ENCODE measurements at regions not wholly inside any gene's neighbourhood (a gene's known extent, or its start where the extent isn't known, plus 50 kb on each side); places are given as distances from the start of the nearest gene placed in this dataset.

DNA sequence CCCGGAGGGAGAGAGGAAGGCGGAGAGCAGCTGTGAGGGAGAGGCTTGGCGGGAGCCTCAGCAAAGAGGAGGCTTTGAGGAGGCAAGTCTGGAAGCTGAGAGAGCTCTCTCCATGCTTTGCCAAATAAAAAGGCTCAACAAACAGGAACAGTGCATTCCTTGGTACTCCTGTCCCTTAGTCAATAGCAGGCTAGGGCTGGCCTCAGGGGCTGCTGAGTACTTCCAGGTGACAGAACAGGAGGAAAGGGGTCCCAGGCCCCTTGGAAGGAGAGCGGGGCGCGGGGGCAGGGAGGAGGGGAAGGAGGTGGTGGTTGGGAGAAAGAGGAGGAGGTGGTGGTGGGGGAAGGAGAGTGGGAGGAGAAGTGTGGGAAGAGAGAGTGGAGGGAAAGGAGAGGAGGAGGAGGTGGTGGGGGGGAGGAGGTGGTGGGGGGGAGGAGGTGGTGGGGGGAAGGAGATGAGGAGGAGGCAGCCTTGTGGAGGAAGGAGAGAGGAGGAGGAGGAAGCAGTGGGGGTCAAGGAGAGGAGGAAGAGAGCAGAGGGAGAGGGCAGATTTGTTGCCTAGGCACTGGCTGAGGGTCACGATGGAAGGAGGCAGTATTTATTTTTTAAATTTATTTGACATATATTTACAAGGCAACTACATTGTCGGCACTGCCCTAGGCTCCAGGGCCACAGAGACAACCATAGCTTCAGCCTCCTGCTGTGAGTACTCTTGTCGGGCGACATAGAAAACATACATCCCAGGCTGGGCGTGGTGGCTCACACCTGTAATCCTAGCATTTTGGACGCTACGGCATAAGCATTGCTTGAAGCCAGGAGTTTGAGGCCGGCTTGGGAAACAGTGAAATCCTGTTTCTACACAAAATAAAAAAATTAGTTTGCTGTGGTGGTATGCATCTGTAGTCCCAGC is 74.2 kb upstream of the ZBED5 start:
- H3K79me2 ChIP-seq (ENCODE audit: low read depth): no peaks in the 10 kb centered on the region
- peak; percentile 17 for DNase-seq (ENCODE audit: low spot score)
- no peaks in the 10 kb centered on the region for H3K36me3 ChIP-seq
- TF ChIP-seq, protein P1, sequence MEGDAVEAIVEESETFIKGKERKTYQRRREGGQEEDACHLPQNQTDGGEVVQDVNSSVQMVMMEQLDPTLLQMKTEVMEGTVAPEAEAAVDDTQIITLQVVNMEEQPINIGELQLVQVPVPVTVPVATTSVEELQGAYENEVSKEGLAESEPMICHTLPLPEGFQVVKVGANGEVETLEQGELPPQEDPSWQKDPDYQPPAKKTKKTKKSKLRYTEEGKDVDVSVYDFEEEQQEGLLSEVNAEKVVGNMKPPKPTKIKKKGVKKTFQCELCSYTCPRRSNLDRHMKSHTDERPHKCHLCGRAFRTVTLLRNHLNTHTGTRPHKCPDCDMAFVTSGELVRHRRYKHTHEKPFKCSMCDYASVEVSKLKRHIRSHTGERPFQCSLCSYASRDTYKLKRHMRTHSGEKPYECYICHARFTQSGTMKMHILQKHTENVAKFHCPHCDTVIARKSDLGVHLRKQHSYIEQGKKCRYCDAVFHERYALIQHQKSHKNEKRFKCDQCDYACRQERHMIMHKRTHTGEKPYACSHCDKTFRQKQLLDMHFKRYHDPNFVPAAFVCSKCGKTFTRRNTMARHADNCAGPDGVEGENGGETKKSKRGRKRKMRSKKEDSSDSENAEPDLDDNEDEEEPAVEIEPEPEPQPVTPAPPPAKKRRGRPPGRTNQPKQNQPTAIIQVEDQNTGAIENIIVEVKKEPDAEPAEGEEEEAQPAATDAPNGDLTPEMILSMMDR (IDR thresholded peaks at IDR 0.05): no peak
- TF ChIP-seq EZH2 (IDR thresholded peaks at IDR 0.05) (no peak), EZH2phosphoT487 (IDR thresholded peaks at IDR 0.05) (no peak)
- Mint-ChIP-seq H3K27ac (peak overlapping the region; percentile 93), H3K4me1 (peaks cover 23% of the 10 kb centered on the region), H3K4me3 (peak overlapping the region; percentile 87), H3K9me3 (no peaks in the 10 kb centered on the region), H3K36me3 (no peaks in the 10 kb centered on the region), H3K27me3 (ENCODE audit: insufficient read depth, low read depth) (peaks cover 5% of the 10 kb centered on the region)
- H3K4me1 ChIP-seq: peaks cover 9% of the 10 kb centered on the region
- H4K20me1 ChIP-seq (ENCODE audit: low read depth): no peaks in the 10 kb centered on the region
- H3K27me3 ChIP-seq: peaks cover 29% of the 10 kb centered on the region
- peaks cover 23% of the 10 kb centered on the region for H3F3A ChIP-seq (ENCODE audit: low read depth)
- H3K9me3 ChIP-seq (ENCODE audit: low read depth): no peaks in the 10 kb centered on the region
- H3K9ac ChIP-seq: no peak overlapping the region
- peak overlapping the region; percentile 66 for H3K4me3 ChIP-seq
- peak overlapping the region; percentile 89 for H2AFZ ChIP-seq (replicated peaks)
- peak overlapping the region; percentile 91 for H3K4me2 ChIP-seq
- peak overlapping the region; percentile 50 for H3K27ac ChIP-seq

DNA sequence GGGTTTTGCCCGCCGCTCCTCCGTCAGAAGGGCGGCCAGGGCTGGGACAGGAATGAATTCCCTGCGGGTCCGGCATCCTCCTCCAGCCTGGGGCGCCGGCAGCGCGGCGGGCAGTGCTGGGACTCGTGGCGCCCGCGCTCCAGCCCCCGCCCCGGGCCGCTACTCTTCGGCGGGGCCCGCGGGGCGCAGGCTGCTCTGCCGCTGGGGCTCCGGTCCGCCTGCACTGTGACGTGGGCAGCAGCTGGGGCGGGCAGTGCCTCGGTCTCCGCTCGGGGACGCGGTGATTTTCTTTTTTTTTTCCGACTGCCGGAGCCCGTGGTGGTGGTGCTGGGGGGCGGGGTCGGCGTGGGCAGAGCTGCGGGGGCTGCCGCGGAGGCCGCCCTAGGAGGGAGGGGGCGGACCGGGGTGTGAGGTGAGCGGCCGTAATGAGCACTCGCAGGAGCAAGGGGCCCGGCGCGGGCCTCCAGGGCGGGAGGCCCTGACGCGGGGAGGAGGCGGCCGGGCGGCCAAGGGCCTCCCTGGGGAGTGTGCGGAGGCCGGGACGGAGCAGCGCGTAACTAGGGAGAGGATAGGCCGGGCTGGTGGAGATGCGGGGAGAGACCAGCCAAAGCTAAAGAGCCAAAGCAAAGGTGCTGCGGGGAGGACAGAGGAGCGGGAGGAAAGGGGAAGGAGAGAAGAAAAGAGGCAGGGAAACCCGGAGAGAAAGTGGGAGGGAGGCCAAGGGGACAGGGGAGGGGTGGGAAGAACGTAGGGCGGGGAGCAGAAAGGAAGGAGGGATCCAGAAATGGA is 73.3 kb upstream of the ZBED5 start:
- Histone ChIP-seq H3K4me1 (peaks cover 9% of the 10 kb centered on the region), H3K27me3 (peaks cover 29% of the 10 kb centered on the region), H4K20me1 (ENCODE audit: low read depth) (no peaks in the 10 kb centered on the region), H3K27ac (peak overlapping the region; percentile 50), H3K79me2 (ENCODE audit: low read depth) (no peaks in the 10 kb centered on the region), H3K4me3 (peak overlapping the region; percentile 66), H2AFZ (replicated peaks) (peak overlapping the region; percentile 89), H3K4me2 (peak overlapping the region; percentile 91), H3F3A (ENCODE audit: low read depth) (peaks cover 23% of the 10 kb centered on the region), H3K9me3 (ENCODE audit: low read depth) (no peaks in the 10 kb centered on the region), H3K9ac (no peak overlapping the region), H3K36me3 (no peaks in the 10 kb centered on the region)
- TF ChIP-seq, protein P1 (IDR thresholded peaks at IDR 0.05): no peak
- TF ChIP-seq EZH2 (IDR thresholded peaks at IDR 0.05): peak; percentile 60
- TF ChIP-seq EZH2phosphoT487 (IDR thresholded peaks at IDR 0.05): no peak
- Mint-ChIP-seq H3K27ac (peak overlapping the region; percentile 93), H3K9me3 (no peaks in the 10 kb centered on the region), H3K4me1 (peaks cover 23% of the 10 kb centered on the region), H3K4me3 (peak overlapping the region; percentile 88), H3K36me3 (no peaks in the 10 kb centered on the region), H3K27me3 (ENCODE audit: insufficient read depth, low read depth) (peaks cover 5% of the 10 kb centered on the region)
- DNase-seq (ENCODE audit: low spot score): peak; percentile 86

DNA sequence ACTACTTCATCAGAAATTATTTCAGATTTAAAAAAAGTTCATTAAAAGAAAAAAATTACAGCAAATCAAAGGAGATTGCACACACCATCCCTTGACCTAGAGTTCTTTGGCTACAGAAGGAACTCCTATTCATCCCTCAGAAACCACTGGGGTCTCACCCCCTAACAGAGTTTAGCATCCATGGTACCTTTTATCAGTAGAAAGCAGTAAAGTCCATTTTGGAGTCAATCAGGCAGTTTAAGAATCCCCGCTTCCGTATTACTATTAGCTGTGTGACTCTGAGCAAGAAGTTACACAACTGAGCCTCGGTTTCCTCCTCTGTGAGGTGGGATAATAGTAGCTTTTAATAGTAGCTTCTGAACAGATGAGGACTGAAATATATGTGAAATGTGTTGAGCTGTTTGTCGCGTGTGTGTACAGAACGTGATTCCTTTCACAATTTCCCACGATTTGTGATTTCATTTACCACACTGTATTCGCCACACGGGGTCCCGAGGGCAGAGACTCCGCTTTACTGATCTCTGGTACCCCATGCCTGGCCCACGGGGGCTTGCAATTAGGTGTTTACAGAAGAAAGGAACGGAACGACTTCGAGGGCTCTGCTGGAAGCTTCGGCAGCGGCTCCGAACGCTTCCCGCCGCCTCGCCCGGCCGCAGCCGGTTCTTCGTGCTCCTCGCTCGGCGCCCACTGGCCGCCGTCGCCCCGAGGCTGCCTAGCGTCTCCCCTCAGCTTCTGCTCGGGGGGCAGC is 72.5 kb upstream of the ZBED5 start:
- Histone ChIP-seq H2AFZ (replicated peaks) (peak overlapping the region; percentile 89), H3K9ac (no peak overlapping the region), H3K79me2 (ENCODE audit: low read depth) (no peaks in the 10 kb centered on the region), H4K20me1 (ENCODE audit: low read depth) (no peaks in the 10 kb centered on the region), H3K4me2 (peak overlapping the region; percentile 91), H3K36me3 (no peaks in the 10 kb centered on the region), H3K27me3 (peaks cover 29% of the 10 kb centered on the region), H3K27ac (no peak overlapping the region), H3K9me3 (ENCODE audit: low read depth) (no peaks in the 10 kb centered on the region), H3K4me3 (peak overlapping the region; percentile 66), H3F3A (ENCODE audit: low read depth) (peaks cover 23% of the 10 kb centered on the region), H3K4me1 (peaks cover 9% of the 10 kb centered on the region)
- Mint-ChIP-seq H3K27me3 (ENCODE audit: insufficient read depth, low read depth) (peaks cover 8% of the 10 kb centered on the region), H3K27ac (peak overlapping the region; percentile 95), H3K36me3 (no peaks in the 10 kb centered on the region), H3K4me1 (peaks cover 23% of the 10 kb centered on the region), H3K9me3 (no peaks in the 10 kb centered on the region), H3K4me3 (peak overlapping the region; percentile 88)
- no peak for DNase-seq (ENCODE audit: low spot score)
- TF ChIP-seq EZH2 (IDR thresholded peaks at IDR 0.05): no peak
- TF ChIP-seq EZH2phosphoT487 (IDR thresholded peaks at IDR 0.05): no peak
- TF ChIP-seq, protein P1 (IDR thresholded peaks at IDR 0.05): no peak
